Brain microvascular endothelial cell (primary cell): ENCODE measurements at regions not wholly inside any gene's neighbourhood (a gene's known extent, or its start where the extent isn't known, plus 50 kb on each side); places are given as distances from the start of the nearest gene placed in this dataset.

ENCODE experiments used
- DNase-seq: peaks from one replicate; pipeline ENCODE4 v3.0.0-alpha.2; 2020
- H3K27ac ChIP-seq: fragments of 250-450 bp; sonication (Bioruptor Pico); 2 replicates; pipeline ENCODE4 v1.5.1; 2020; ENCODE audit warnings: mild to moderate bottlenecking, moderate library complexity
- H3K27me3 ChIP-seq: fragments of 250-450 bp; sonication (Bioruptor Pico); replicated peaks from 2 replicates; pipeline ENCODE4 v1.5.1; 2020; ENCODE audit warnings: mild to moderate bottlenecking
- H3K36me3 ChIP-seq: fragments of 250-450 bp; sonication (Bioruptor Pico); replicated peaks from 2 replicates; pipeline ENCODE4 v1.5.1; 2020; ENCODE audit warnings: mild to moderate bottlenecking
- H3K4me3 ChIP-seq: 2 replicates; pipeline ENCODE4 v1.5.1; 2011; ENCODE audit warnings: low read depth, mild to moderate bottlenecking, control low read depth, low read length, moderate library complexity
- CTCF ChIP-seq: IDR thresholded peaks from 2 replicates; pipeline ENCODE4 v1.5.1; 2011; ENCODE audit warnings: low read depth, mild to moderate bottlenecking, moderate library complexity, low read length, control low read depth, inconsistent platforms; ENCODE audit errors: missing control alignments
- in situ Hi-C: cut with HindIII; loops from 2 replicates; pipeline ENCODE4 v1.10.0; 2017; ENCODE audit warnings: low sequenced_read_pairs, low pct_ligation_motif_present

GRCh38 chr7:22586101-22586785 lies 86.3 kb upstream of the STEAP1B start:
- no peaks in the 10 kb centered on the region for H3K27me3 ChIP-seq
- no peak overlapping the region for H3K4me3 ChIP-seq
- H3K27ac ChIP-seq, result no peak overlapping the region
- DNase-seq, result no peak
- in situ Hi-C loops, result no loop called here
- no peaks in the 10 kb centered on the region for H3K36me3 ChIP-seq
- TF ChIP-seq CTCF, result no peak

- Histone ChIP-seq H3K27me3 (no peaks in the 10 kb centered on the region), H3K4me3 (no peak overlapping the region), H3K36me3 (no peaks in the 10 kb centered on the region), H3K27ac (no peak overlapping the region)
- no peak for DNase-seq
- in situ Hi-C loops, result no loop called here
- TF ChIP-seq CTCF, result no peak
These were observed 84.2 kb upstream of the STEAP1B start for GRCh38 chr7:22584179-22584578.

GRCh38 chr7:22582863-22583622 lies 83.1 kb upstream of the STEAP1B start:
- DNase-seq, result peak; percentile 64
- Histone ChIP-seq H3K27ac (no peak overlapping the region), H3K27me3 (no peaks in the 10 kb centered on the region), H3K4me3 (no peak overlapping the region), H3K36me3 (no peaks in the 10 kb centered on the region)
- TF ChIP-seq CTCF, result no peak
- in situ Hi-C loops, result no loop called here

- H3K36me3 ChIP-seq, result no peaks in the 10 kb centered on the region
- in situ Hi-C loops, result no loop called here
- DNase-seq, result no peak
- H3K27ac ChIP-seq, result no peak overlapping the region
- H3K27me3 ChIP-seq, result no peaks in the 10 kb centered on the region
- TF ChIP-seq CTCF, result no peak
- no peak overlapping the region for H3K4me3 ChIP-seq
These were observed 81.1 kb upstream of the STEAP1B start for GRCh38 chr7:22581099-22581498.

GRCh38 chr7:22579961-22580360 lies 80.0 kb upstream of the STEAP1B start:
- no peak for TF ChIP-seq CTCF
- in situ Hi-C loops, result no loop called here

More at GRCh38 chr7:22579961-22580360, 80.0 kb upstream of the STEAP1B start:
- Histone ChIP-seq H3K36me3 (no peaks in the 10 kb centered on the region), H3K4me3 (no peak overlapping the region), H3K27me3 (no peaks in the 10 kb centered on the region), H3K27ac (no peak overlapping the region)
- DNase-seq, result no peak
